SK-N-SH (cell line): ENCODE measurements at regions not wholly inside any gene's neighbourhood (a gene's known extent, or its start where the extent isn't known, plus 50 kb on each side); places are given as distances from the start of the nearest gene placed in this dataset.

ENCODE experiments used
- CTCF ChIP-seq: fragments of 200-600 bp; sonication (generic); IDR thresholded peaks from 2 replicates; pipeline ENCODE4 v1.6.1; 2017; ENCODE audit warnings: antibody characterized with exemption, mild to moderate bottlenecking, moderate library complexity
- GABPA ChIP-seq: IDR thresholded peaks from 2 replicates; pipeline ENCODE4 v1.4.0; 2012; ENCODE audit warnings: low read depth, mild to moderate bottlenecking
- JUND ChIP-seq: IDR thresholded peaks from 2 replicates; pipeline ENCODE4 v1.4.0; 2012
- POLR2AphosphoS5 ChIP-seq: IDR thresholded peaks from 2 replicates; pipeline ENCODE4 v1.6.1; 2012; ENCODE audit warnings: low read depth, low read length
- ZBTB33 ChIP-seq: IDR thresholded peaks from 2 replicates; pipeline ENCODE4 v1.4.0; 2012; ENCODE audit warnings: low read depth, borderline replicate concordance

GRCh38 chr17:27386206-27387075 lies 69.8 kb upstream of the KSR1 start:
- TF ChIP-seq ZBTB33 (no peak), POLR2AphosphoS5 (no peak), CTCF (no peak), JUND (no peak), GABPA (no peak)
